Endothelial cell of umbilical vein (primary cell): ENCODE measurements at regions not wholly inside any gene's neighbourhood (a gene's known extent, or its start where the extent isn't known, plus 50 kb on each side); places are given as distances from the start of the nearest gene placed in this dataset.

ENCODE experiments used
- BruUV-seq: library from RNA; stranded (reverse); fragments of 400-500 nt; replicated peaks from 2 replicates; lab custom pipeline; 2021; lab: Mats Ljungman, UMichigan
- CTCF ChIA-PET: fragments of 300-600, 350-600 bp; sonication (Branson Sonifier 250); formaldehyde crosslinking; loops from one replicate; lab custom pipeline; 2021; ENCODE audit warnings: antibody characterized with exemption, inconsistent platforms; lab: Charles Lee
- POLR2A ChIA-PET: fragments of 300-600, 350-600 bp; sonication (Branson Sonifier 250); formaldehyde crosslinking; loops from one replicate; lab custom pipeline; 2021; ENCODE audit warnings: antibody characterized with exemption, inconsistent platforms; lab: Charles Lee
- DNase-seq: peaks from one replicate; pipeline ENCODE4 v3.0.0-alpha.2; 2011; ENCODE audit warnings: low read depth, low spot score
- FAIRE-seq: peaks from 2 replicates; lab custom pipeline; 2011; peaks lifted over from hg19 to GRCh38; lab: Jason Lieb, UNC
- H2AFZ ChIP-seq: 2 replicates; pipeline ENCODE4 v1.6.0; 2012; ENCODE audit warnings: low read depth, low read length, control low read depth, inconsistent platforms
- H3K27ac ChIP-seq: 2 replicates; pipeline ENCODE4 v1.5.1; 2011; ENCODE audit warnings: low read depth, mild to moderate bottlenecking, control low read depth, low read length, moderate library complexity; ENCODE audit not compliant: insufficient read depth
- H3K27me3 ChIP-seq, 2 experiments: 2 replicates each; pipeline versions ENCODE4 v1.6.0 to v1.6.1; 2011; ENCODE audit warnings: low read length in 2 of 2, mixed read lengths in 1 of 2; ENCODE audit not compliant: control insufficient read depth in 2 of 2, insufficient read depth in 2 of 2
- H3K36me3 ChIP-seq, 2 experiments: 2 replicates in 1 of 2; 3 replicates in 1 of 2; pipeline ENCODE4 v1.5.1; 2011; ENCODE audit warnings: low read length in 2 of 2, mild to moderate bottlenecking in 1 of 2, moderate library complexity in 1 of 2; ENCODE audit not compliant: control insufficient read depth in 2 of 2, insufficient read depth in 2 of 2; ENCODE audit errors: extremely low read depth in 1 of 2
- H3K4me1 ChIP-seq: 3 replicates; pipeline ENCODE4 v1.5.1; 2011; ENCODE audit warnings: mild to moderate bottlenecking, low read length; ENCODE audit not compliant: control insufficient read depth, insufficient read depth; ENCODE audit errors: extremely low read depth
- H3K4me2 ChIP-seq: 2 replicates; pipeline ENCODE4 v1.6.1; 2011; ENCODE audit warnings: low read length, control low read depth, mixed read lengths; ENCODE audit not compliant: insufficient read depth
- H3K4me3 ChIP-seq, 3 experiments: fragments of 200-600 bp in 1 of 3; sonication (generic), shearing (Covaris generic) in 1 of 3; replicated peaks in 1 of 3; 2 replicates each; pipeline ENCODE4 v1.5.1; 2011 to 2016; ENCODE audit warnings: control low read depth in 3 of 3, low read length in 3 of 3, mild to moderate bottlenecking in 2 of 3, inconsistent platforms in 1 of 3, low read depth in 1 of 3, moderate library complexity in 1 of 3; ENCODE audit not compliant: insufficient read depth in 1 of 3
- H3K79me2 ChIP-seq: 2 replicates; pipeline ENCODE4 v1.6.0; 2012; ENCODE audit warnings: low read length, inconsistent platforms; ENCODE audit not compliant: control insufficient read depth, insufficient read depth
- H3K9ac ChIP-seq: replicated peaks from 2 replicates; pipeline ENCODE3; 2011; ENCODE audit warnings: low read length, control low read depth; ENCODE audit not compliant: insufficient read depth; ENCODE audit errors: extremely low read depth
- H3K9me1 ChIP-seq: replicated peaks from 3 replicates; pipeline ENCODE4 v1.6.0; 2011; ENCODE audit warnings: mild to moderate bottlenecking, low read length; ENCODE audit not compliant: control insufficient read depth, insufficient read depth; ENCODE audit errors: extremely low read depth
- H3K9me3 ChIP-seq: replicated peaks from 2 replicates; pipeline ENCODE4 v1.5.1; 2012; ENCODE audit warnings: low read length, inconsistent platforms; ENCODE audit not compliant: control insufficient read depth, insufficient read depth
- H4K20me1 ChIP-seq: replicated peaks from 2 replicates; pipeline ENCODE3; 2011; ENCODE audit warnings: mild to moderate bottlenecking, low read length; ENCODE audit not compliant: control insufficient read depth, insufficient read depth; ENCODE audit errors: extremely low read depth
- EZH2 ChIP-seq: IDR thresholded peaks from 2 replicates; pipeline ENCODE4 v1.6.1; 2012; ENCODE audit warnings: borderline replicate concordance, low read depth, mild to moderate bottlenecking, moderate library complexity, low read length, inconsistent platforms; ENCODE audit not compliant: severe bottlenecking
- FOS ChIP-seq: IDR thresholded peaks from 2 replicates; pipeline ENCODE4 v1.6.1; 2011; ENCODE audit warnings: mild to moderate bottlenecking, low read length, moderate library complexity, borderline replicate concordance; ENCODE audit not compliant: insufficient read depth
- GATA2 ChIP-seq: IDR thresholded peaks from 2 replicates; pipeline ENCODE4 v1.7.0; 2011; ENCODE audit warnings: low read depth, mild to moderate bottlenecking, moderate library complexity, mixed read lengths, low read length; ENCODE audit not compliant: insufficient read length, insufficient read depth
- JUN ChIP-seq: IDR thresholded peaks from 2 replicates; pipeline ENCODE4 v1.6.1; 2011; ENCODE audit warnings: borderline replicate concordance, low read depth; ENCODE audit not compliant: insufficient read length, insufficient read depth
- MYC ChIP-seq: IDR thresholded peaks from one replicate; pipeline ENCODE4 v1.6.1; 2011; ENCODE audit warnings: mild to moderate bottlenecking, low read depth, low read length
- POLR2A ChIP-seq: IDR thresholded peaks from 2 replicates; pipeline ENCODE4 v1.6.1; 2012; ENCODE audit warnings: low read depth, mild to moderate bottlenecking, control low read depth, low read length
- POLR2AphosphoS5 ChIP-seq: IDR thresholded peaks from 2 replicates; pipeline ENCODE4 v1.6.1; 2012; ENCODE audit warnings: low read depth, mild to moderate bottlenecking, control low read depth, low read length, moderate library complexity; ENCODE audit not compliant: insufficient read depth
- dilution Hi-C: fragments of 300-500 bp; cut with MboI; formaldehyde crosslinking; loops from one replicate; pipeline ENCODE4 v1.15.0; 2019; ENCODE audit warnings: low sequenced_read_pairs; ENCODE audit not compliant: extremely low pct_ligation_motif_present
- intact Hi-C: fragments of 100-400 bp; cut with micrococcal nuclease; formaldehyde crosslinking; loops from one replicate; pipeline ENCODE4 v1.10.0; 2022
- TF ChIP-seq, protein P1 (sequence below): IDR thresholded peaks from 2 replicates; pipeline ENCODE4 v1.6.1; 2011; ENCODE audit not compliant: insufficient read depth, insufficient read length
- TF ChIP-seq, protein P2 (sequence below), 2 donors: IDR thresholded peaks; 1 replicate in 1 of 2; 2 replicates in 1 of 2; pipeline ENCODE4 v1.5.1; 2011; ENCODE audit warnings: low read length in 2 of 2, mild to moderate bottlenecking in 2 of 2, moderate library complexity in 2 of 2, control low read depth in 1 of 2, inconsistent platforms in 1 of 2, low read depth in 1 of 2; ENCODE audit not compliant: insufficient read depth in 1 of 2; ENCODE audit errors: extremely low read depth in 1 of 2

DNA sequence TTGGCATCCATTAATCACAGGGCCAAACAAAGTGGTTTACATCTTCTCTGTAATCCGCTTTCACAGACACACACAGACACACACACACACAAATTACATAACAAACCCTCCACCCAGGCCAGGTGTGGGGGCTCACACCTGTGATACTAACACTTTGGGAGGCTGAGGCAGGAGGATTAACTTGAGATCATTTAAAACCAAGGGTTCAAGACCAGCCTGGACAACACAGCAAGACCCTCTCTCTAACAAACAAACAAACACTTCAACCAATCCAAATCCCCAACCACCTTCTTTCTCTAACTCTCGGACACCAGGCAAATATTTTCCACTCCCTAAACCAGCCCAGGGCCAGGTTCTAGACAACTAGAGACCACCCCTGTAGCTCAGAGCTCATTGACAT is 79.5 kb upstream of the XPO1 start:
- no peaks in the 10 kb centered on the region for H3K9me3 ChIP-seq
- BruUV-seq: no TSS peak
- H3K9me1 ChIP-seq: no peaks in the 10 kb centered on the region
- dilution Hi-C loops: no loop called here
- POLR2A ChIA-PET: no interaction called here
- no peaks in the 10 kb centered on the region for H3K36me3 ChIP-seq
- H4K20me1 ChIP-seq: no peaks in the 10 kb centered on the region
- intact Hi-C loops: no loop called here
- no peak overlapping the region for H2AFZ ChIP-seq
- H3K27ac ChIP-seq: no peak overlapping the region
- CTCF ChIA-PET: interaction anchor here (0.9 kb wide), 1 partner anchor 10 kb away, joined by 3 read pairs; no protein-coding TSS in a partner anchor
- DNase-seq: no peak
- no peak overlapping the region for H3K4me2 ChIP-seq
- H3K4me1 ChIP-seq: no peaks in the 10 kb centered on the region
- H3K27me3 ChIP-seq: peaks cover 4 to 5% of the 10 kb centered on the region in 2 experiments
- TF ChIP-seq MYC: no peak
- no peak for TF ChIP-seq POLR2A
- no peak for TF ChIP-seq EZH2
- TF ChIP-seq, protein P1, sequence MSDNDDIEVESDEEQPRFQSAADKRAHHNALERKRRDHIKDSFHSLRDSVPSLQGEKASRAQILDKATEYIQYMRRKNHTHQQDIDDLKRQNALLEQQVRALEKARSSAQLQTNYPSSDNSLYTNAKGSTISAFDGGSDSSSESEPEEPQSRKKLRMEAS: no peak
- TF ChIP-seq, protein P2, sequence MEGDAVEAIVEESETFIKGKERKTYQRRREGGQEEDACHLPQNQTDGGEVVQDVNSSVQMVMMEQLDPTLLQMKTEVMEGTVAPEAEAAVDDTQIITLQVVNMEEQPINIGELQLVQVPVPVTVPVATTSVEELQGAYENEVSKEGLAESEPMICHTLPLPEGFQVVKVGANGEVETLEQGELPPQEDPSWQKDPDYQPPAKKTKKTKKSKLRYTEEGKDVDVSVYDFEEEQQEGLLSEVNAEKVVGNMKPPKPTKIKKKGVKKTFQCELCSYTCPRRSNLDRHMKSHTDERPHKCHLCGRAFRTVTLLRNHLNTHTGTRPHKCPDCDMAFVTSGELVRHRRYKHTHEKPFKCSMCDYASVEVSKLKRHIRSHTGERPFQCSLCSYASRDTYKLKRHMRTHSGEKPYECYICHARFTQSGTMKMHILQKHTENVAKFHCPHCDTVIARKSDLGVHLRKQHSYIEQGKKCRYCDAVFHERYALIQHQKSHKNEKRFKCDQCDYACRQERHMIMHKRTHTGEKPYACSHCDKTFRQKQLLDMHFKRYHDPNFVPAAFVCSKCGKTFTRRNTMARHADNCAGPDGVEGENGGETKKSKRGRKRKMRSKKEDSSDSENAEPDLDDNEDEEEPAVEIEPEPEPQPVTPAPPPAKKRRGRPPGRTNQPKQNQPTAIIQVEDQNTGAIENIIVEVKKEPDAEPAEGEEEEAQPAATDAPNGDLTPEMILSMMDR (IDR thresholded peaks at IDR 0.05; ENCODE audit: extremely low read depth in 1 of 2, insufficient read depth in 1 of 2, low read depth in 1 of 2, low read length in 2 of 2): no peak
- no peak for TF ChIP-seq JUN
- no peak for TF ChIP-seq GATA2
- no peak for TF ChIP-seq FOS
- TF ChIP-seq POLR2AphosphoS5: no peak
- no peak overlapping the region for H3K4me3 ChIP-seq
- no peak for FAIRE-seq
- H3K79me2 ChIP-seq: no peaks in the 10 kb centered on the region
- H3K9ac ChIP-seq: no peak overlapping the region
